Heart left ventricle (tissue), 13 donors: ENCODE measurements at regions not wholly inside any gene's neighbourhood (a gene's known extent, or its start where the extent isn't known, plus 50 kb on each side); places are given as distances from the start of the nearest gene placed in this dataset.

Experiments used
- POLR2A ChIP-seq, 2 donors: fragments of 450-650 bp; IDR thresholded peaks; one replicate each; pipeline ENCODE4 v1.6.1; 2017; ENCODE audit warnings: antibody characterized with exemption in 2 of 2, mild to moderate bottlenecking in 2 of 2, moderate library complexity in 2 of 2
- TF ChIP-seq, protein P1 (sequence below), 12 donors: fragments of 200-600 bp; sonication (generic) in 4 of 12; IDR thresholded peaks; one replicate each; pipeline versions ENCODE4 v1.5.0 to v1.8.0; 2018 to 2022; ENCODE audit warnings: antibody characterized with exemption in 12 of 12, mild to moderate bottlenecking in 5 of 12
- donor health status: ischemic (EF 13 %, LVEDD 7.1; RV severe dilation, severe dysfunction).
- donor health status: DM: no; HTN: yes; CAD: no.
- donor health status: DM: no; HTN: no; CAD: no.
- donor health status: ischemic (EF 25% LVEDD 6.9; RV normal size, moderate dysfunction).
- donor health status: ischemic (EF 25% LVEDD 5.7; RV mildly dilated, moderate dysfunction).
- donor health status: ischemic (EF 35%, LVEDD 5.7; RV mildly dilated, moderate dysfunction).
- donor health status: nonischemic (EF 11% LVEDD 7.7; RV severe dilation, severe dysfunction).
- donor health status: DM: yes; HTN: yes; CAD: no.
- donor health status: PGD.
- donor health status: ischemic (EF 29% LVEDD 5.4; RV normal size, mild dysfunction).
- donor health status: nonischemic (EF 23%, LVEDD 6.1; RV moderate dilation, normal function).

DNA sequence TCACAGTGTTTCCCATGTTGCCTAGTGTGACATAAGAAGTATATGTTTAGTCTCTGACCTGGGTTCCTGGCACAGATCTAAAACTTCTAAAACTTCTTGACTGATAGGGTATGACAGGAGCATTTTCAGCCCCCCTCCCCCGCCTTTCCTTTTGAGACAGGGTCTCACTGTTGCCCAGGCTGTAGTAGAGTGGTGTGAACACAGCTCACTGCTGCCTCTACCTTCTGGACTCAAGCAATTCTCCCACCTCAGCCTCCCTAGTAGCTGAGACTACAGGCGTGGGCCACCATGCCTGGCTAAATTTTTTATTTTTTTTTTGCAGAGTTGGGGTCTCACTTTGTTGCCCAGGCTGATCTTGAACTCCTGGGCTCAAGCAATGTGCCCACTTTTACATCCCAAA, 421.1 kb upstream of the RGS6 start:
- TF ChIP-seq, protein P1, sequence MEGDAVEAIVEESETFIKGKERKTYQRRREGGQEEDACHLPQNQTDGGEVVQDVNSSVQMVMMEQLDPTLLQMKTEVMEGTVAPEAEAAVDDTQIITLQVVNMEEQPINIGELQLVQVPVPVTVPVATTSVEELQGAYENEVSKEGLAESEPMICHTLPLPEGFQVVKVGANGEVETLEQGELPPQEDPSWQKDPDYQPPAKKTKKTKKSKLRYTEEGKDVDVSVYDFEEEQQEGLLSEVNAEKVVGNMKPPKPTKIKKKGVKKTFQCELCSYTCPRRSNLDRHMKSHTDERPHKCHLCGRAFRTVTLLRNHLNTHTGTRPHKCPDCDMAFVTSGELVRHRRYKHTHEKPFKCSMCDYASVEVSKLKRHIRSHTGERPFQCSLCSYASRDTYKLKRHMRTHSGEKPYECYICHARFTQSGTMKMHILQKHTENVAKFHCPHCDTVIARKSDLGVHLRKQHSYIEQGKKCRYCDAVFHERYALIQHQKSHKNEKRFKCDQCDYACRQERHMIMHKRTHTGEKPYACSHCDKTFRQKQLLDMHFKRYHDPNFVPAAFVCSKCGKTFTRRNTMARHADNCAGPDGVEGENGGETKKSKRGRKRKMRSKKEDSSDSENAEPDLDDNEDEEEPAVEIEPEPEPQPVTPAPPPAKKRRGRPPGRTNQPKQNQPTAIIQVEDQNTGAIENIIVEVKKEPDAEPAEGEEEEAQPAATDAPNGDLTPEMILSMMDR (IDR thresholded peaks at IDR 0.05), result no peak
- TF ChIP-seq POLR2A (IDR thresholded peaks at IDR 0.05), result no peak
